GM19043 (cell line): ENCODE measurements at regions not wholly inside any gene's neighbourhood (a gene's known extent, or its start where the extent isn't known, plus 50 kb on each side); places are given as distances from the start of the nearest gene placed in this dataset.
"Not testable (repeated sequence)": the region's sequence is repeated elsewhere in the genome, so short reads cannot be mapped to it uniquely, and the experiment has no call there.

Source experiments
- ATAC-seq: cut with Tn5 transposase; IDR thresholded peaks from one replicate; pipeline ENCODE4 v1.9.1; 2021; ENCODE audit warnings: low read depth; ENCODE audit not compliant: unreplicated experiment

GRCh38 chr3:107909583-107909982 lies 181.2 kb downstream of the CD47 start:
- ATAC-seq = not testable (repeated sequence)

- ATAC-seq = no peak
These were observed 182.8 kb downstream of the CD47 start for GRCh38 chr3:107907996-107908395.

- ATAC-seq = no peak
These were observed 186.2 kb downstream of the CD47 start for GRCh38 chr3:107904536-107905066.

- no peak for ATAC-seq
These were observed 190.7 kb downstream of the CD47 start for GRCh38 chr3:107899990-107900651.

- ATAC-seq = no peak
These were observed 193.3 kb downstream of the CD47 start for GRCh38 chr3:107897471-107898061.

- ATAC-seq = no peak
These were observed 195.8 kb downstream of the CD47 start for GRCh38 chr3:107894998-107895397.

- ATAC-seq = no peak
These were observed 197.7 kb downstream of the CD47 start for GRCh38 chr3:107892955-107893624.

- ATAC-seq = no peak
These were observed 205.9 kb downstream of the CD47 start for GRCh38 chr3:107884719-107885460.

- ATAC-seq = no peak
These were observed 206.8 kb downstream of the CD47 start for GRCh38 chr3:107884028-107884427.

- ATAC-seq = no peak
These were observed 207.9 kb downstream of the CD47 start for GRCh38 chr3:107882881-107883280.

GRCh38 chr3:107882261-107882660 lies 208.6 kb downstream of the CD47 start:
- no peak for ATAC-seq

GRCh38 chr3:107881509-107881908 lies 209.3 kb downstream of the CD47 start:
- ATAC-seq = no peak

GRCh38 chr3:107880702-107881101 lies 210.1 kb downstream of the CD47 start:
- no peak for ATAC-seq

- ATAC-seq = no peak
These were observed 212.9 kb downstream of the CD47 start for GRCh38 chr3:107877936-107878335.

- ATAC-seq = peak; percentile 41
These were observed 219.7 kb downstream of the CD47 start for GRCh38 chr3:107870943-107871638.

- ATAC-seq = no peak
These were observed 220.7 kb downstream of the CD47 start for GRCh38 chr3:107870096-107870495.

- no peak for ATAC-seq
These were observed 222.4 kb downstream of the CD47 start for GRCh38 chr3:107868449-107868848.

GRCh38 chr3:107861904-107862303 lies 228.9 kb downstream of the CD47 start:
- peak; percentile 95 for ATAC-seq

- no peak for ATAC-seq
These were observed 229.4 kb downstream of the CD47 start for GRCh38 chr3:107861422-107861821.
